A172 (cell line): ENCODE measurements at regions not wholly inside any gene's neighbourhood (a gene's known extent, or its start where the extent isn't known, plus 50 kb on each side); places are given as distances from the start of the nearest gene placed in this dataset.
"Not testable (repeated sequence)": the region's sequence is repeated elsewhere in the genome, so short reads cannot be mapped to it uniquely, and the experiment has no call there.

Experiments
- DNase-seq: peaks from one replicate; pipeline ENCODE4 v3.0.0-alpha.2; 2015; ENCODE audit warnings: low spot score

GRCh38 chr2:82814146-82814545, 1644.9 kb downstream of the SUCLG1 start:
- DNase-seq, result no peak

GRCh38 chr2:82811946-82812345, 1647.1 kb downstream of the SUCLG1 start:
- DNase-seq, result no peak

- DNase-seq, result no peak
Observed at GRCh38 chr2:82803307-82803706, 1655.8 kb downstream of the SUCLG1 start.

- no peak for DNase-seq
Observed at GRCh38 chr2:82797469-82797868, 1661.6 kb downstream of the SUCLG1 start.

GRCh38 chr2:82796132-82796531, 1662.9 kb downstream of the SUCLG1 start:
- DNase-seq, result peak; percentile 10

GRCh38 chr2:82795446-82795845, 1663.6 kb downstream of the SUCLG1 start:
- peak; percentile 78 for DNase-seq

- DNase-seq, result no peak
Observed at GRCh38 chr2:82793711-82794435, 1665.2 kb downstream of the SUCLG1 start.

GRCh38 chr2:82792316-82792715, 1666.8 kb downstream of the SUCLG1 start:
- no peak for DNase-seq

GRCh38 chr2:82790206-82791021, 1668.7 kb downstream of the SUCLG1 start:
- no peak for DNase-seq

GRCh38 chr2:82789851-82790205, 1669.3 kb downstream of the SUCLG1 start:
- DNase-seq, result no peak

GRCh38 chr2:82781176-82781915, 1677.7 kb downstream of the SUCLG1 start:
- DNase-seq, result no peak

GRCh38 chr2:82780050-82780449, 1679.0 kb downstream of the SUCLG1 start:
- DNase-seq, result no peak

- no peak for DNase-seq
Observed at GRCh38 chr2:82752396-82752795, 1706.7 kb downstream of the SUCLG1 start.

- peak; percentile 4 for DNase-seq
Observed at GRCh38 chr2:82748653-82749052, 1710.4 kb downstream of the SUCLG1 start.

- no peak for DNase-seq
Observed at GRCh38 chr2:82740527-82740926, 1718.6 kb downstream of the SUCLG1 start.

GRCh38 chr2:82737965-82738364, 1721.1 kb downstream of the SUCLG1 start:
- DNase-seq, result not testable (repeated sequence)

GRCh38 chr2:82735336-82735735, 1723.7 kb downstream of the SUCLG1 start:
- no peak for DNase-seq

GRCh38 chr2:82731824-82732223, 1727.3 kb downstream of the SUCLG1 start:
- no peak for DNase-seq

GRCh38 chr2:82730811-82731210, 1728.3 kb downstream of the SUCLG1 start:
- no peak for DNase-seq

- no peak for DNase-seq
Observed at GRCh38 chr2:82728090-82728489, 1731.0 kb downstream of the SUCLG1 start.

- DNase-seq, result no peak
Observed at GRCh38 chr2:82708681-82709080, 1750.4 kb downstream of the SUCLG1 start.

GRCh38 chr2:82697231-82697630, 1761.8 kb downstream of the SUCLG1 start:
- DNase-seq, result no peak

- no peak for DNase-seq
Observed at GRCh38 chr2:82694431-82694830, 1764.6 kb downstream of the SUCLG1 start.
